ENCODE measurements at regions not wholly inside any gene's neighbourhood (a gene's known extent, or its start where the extent isn't known, plus 50 kb on each side); places are given as distances from the start of the nearest gene placed in this dataset.

GRCh38 chr2:60311524-60311923, 241.9 kb downstream of the BCL11A start:
- 5% methylated on average over 1 of the region's 1 CpG for WGBS (ENCODE audit: insufficient coverage, insufficient replicate concordance, low lambda C conversion rate, missing lambda C conversion rate)
- TF ChIP-seq TCF7 (IDR thresholded peaks at IDR 0.05; ENCODE audit: borderline replicate concordance) (peak; percentile 74), IRF4 (IDR thresholded peaks at IDR 0.05; ENCODE audit: low read depth, low read length) (peak; percentile 79), POU2F2 (IDR thresholded peaks at IDR 0.05; ENCODE audit: borderline replicate concordance, low read depth, low read length) (0 out of 3 replicates have a peak, but pooled peaks have one; percentile 39), BCL11A (IDR thresholded peaks at IDR 0.05; ENCODE audit: low read depth, low read length) (0 out of 2 replicates have a peak, but pooled peaks have one; percentile 17), NR2C1 (IDR thresholded peaks at IDR 0.05) (no peak), MEF2A (IDR thresholded peaks at IDR 0.05; ENCODE audit: insufficient read depth, low read depth, low read length) (peak; percentile 64; the same call in 1 of the 2 replicates), JUNB (IDR thresholded peaks at IDR 0.05) (peak; percentile 81), SPI1 (IDR thresholded peaks at IDR 0.05; ENCODE audit: borderline replicate concordance, insufficient read depth, low read depth, low read length) (peak; percentile 20; the same call in 1 of the 2 replicates), MTA3 (IDR thresholded peaks at IDR 0.05; ENCODE audit: borderline replicate concordance, low read length) (peak; percentile 39; the same call in 1 of the 2 replicates), NFIC (IDR thresholded peaks at IDR 0.05; ENCODE audit: low read depth, low read length) (peak; percentile 66), RUNX3 (IDR thresholded peaks at IDR 0.05; ENCODE audit: low read length) (peak; percentile 38), E2F8 (IDR thresholded peaks at IDR 0.05; ENCODE audit: low read depth, partially characterized antibody) (no peak), MLLT1 (IDR thresholded peaks at IDR 0.05) (no peak), MYB (IDR thresholded peaks at IDR 0.05; ENCODE audit: borderline replicate concordance, low read depth, low read length) (no peak)
- TF ChIP-seq, protein P1, sequence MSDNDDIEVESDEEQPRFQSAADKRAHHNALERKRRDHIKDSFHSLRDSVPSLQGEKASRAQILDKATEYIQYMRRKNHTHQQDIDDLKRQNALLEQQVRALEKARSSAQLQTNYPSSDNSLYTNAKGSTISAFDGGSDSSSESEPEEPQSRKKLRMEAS (IDR thresholded peaks at IDR 0.05; ENCODE audit: low read depth, low read length): no peak
- TF ChIP-seq, protein P2, sequence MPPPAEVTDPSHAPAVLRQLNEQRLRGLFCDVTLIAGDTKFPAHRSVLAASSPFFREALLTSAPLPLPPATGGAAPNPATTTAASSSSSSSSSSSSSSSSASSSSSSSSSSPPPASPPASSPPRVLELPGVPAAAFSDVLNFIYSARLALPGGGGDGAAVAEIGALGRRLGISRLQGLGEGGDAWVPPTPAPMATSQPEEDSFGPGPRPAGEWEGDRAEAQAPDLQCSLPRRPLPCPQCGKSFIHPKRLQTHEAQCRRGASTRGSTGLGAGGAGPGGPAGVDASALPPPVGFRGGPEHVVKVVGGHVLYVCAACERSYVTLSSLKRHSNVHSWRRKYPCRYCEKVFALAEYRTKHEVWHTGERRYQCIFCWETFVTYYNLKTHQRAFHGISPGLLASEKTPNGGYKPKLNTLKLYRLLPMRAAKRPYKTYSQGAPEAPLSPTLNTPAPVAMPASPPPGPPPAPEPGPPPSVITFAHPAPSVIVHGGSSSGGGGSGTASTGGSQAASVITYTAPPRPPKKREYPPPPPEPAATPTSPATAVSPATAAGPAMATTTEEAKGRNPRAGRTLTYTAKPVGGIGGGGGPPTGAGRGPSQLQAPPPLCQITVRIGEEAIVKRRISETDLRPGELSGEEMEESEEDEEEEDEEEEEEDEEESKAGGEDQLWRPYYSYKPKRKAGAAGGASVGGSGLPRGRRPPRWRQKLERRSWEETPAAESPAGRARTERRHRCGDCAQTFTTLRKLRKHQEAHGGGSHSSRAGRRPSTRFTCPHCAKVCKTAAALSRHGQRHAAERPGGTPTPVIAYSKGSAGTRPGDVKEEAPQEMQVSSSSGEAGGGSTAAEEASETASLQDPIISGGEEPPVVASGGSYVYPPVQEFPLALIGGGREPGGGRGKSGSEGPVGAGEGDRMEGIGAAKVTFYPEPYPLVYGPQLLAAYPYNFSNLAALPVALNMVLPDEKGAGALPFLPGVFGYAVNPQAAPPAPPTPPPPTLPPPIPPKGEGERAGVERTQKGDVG (CRISPR knock-in tag; IDR thresholded peaks at IDR 0.05): no peak

More at GRCh38 chr2:60311524-60311923, 241.9 kb downstream of the BCL11A start:
- H3K9me3 ChIP-seq (replicated peaks; ENCODE audit: control insufficient read depth, insufficient read depth, low read length): no peaks in the 10 kb centered on the region
- SMC1A ChIA-PET (ENCODE audit: uncharacterized antibody, unreplicated experiment): interaction anchor here (0.6 to 1.7 kb wide), 3 partner anchors 42 to 990 kb away, joined by 3 to 4 read pairs (median 3); no protein-coding TSS in a partner anchor
- H3K4me3 ChIP-seq: peak overlapping the region; percentile 11; the same call in 1 of the 2 replicates
- BruUV-seq (replicated peaks): no TSS peak
- H3K27ac ChIP-seq (ENCODE audit: control insufficient read depth, insufficient read depth): peak overlapping the region; percentile 6; the same call in 1 of the 2 replicates
- H3K4me2 ChIP-seq (ENCODE audit: control insufficient read depth, insufficient read depth): peak overlapping the region; percentile 50
- H3K36me3 ChIP-seq (ENCODE audit: control insufficient read depth in 2 of 2, insufficient read depth in 2 of 2, low read length in 1 of 2): no peaks in the 10 kb centered on the region
- DNase-seq (ENCODE audit: low read depth, low spot score) (no peak), ATAC-seq (peak; percentile 75), FAIRE-seq (peak; percentile 75)
- intact Hi-C loops (cut with micrococcal nuclease; ENCODE audit: unreplicated experiment): loop anchor here (5.0 kb wide), 2 partner anchors 126 to 241 kb away; partner anchors contain the start of gene BCL11A
- H3K79me2 ChIP-seq (ENCODE audit: control insufficient read depth, insufficient read depth, low read length): no peaks in the 10 kb centered on the region
- CTCF ChIA-PET: no interaction called here
- RAD21 ChIA-PET (ENCODE audit: unreplicated experiment): interaction anchor here (0.8 to 1.4 kb wide), 2 partner anchors 128 to 206 kb away, joined by 3 to 6 read pairs; no protein-coding TSS in a partner anchor
- POLR2A ChIA-PET: interaction anchor here (1.1 kb wide), 1 partner anchor 41 kb away, joined by 5 read pairs; no protein-coding TSS in a partner anchor
- peaks cover 56% of the 10 kb centered on the region for H3K4me1 ChIP-seq (ENCODE audit: control insufficient read depth, insufficient read depth, low read length)
- no peak overlapping the region for H2AFZ ChIP-seq (ENCODE audit: control insufficient read depth, low read depth, low read length)
- H3K9ac ChIP-seq (ENCODE audit: control insufficient read depth, insufficient read depth, low read length): no peak overlapping the region
- in situ Hi-C loops (cut with MboI): no loop called here
- no peaks in the 10 kb centered on the region for H4K20me1 ChIP-seq (ENCODE audit: control insufficient read depth, insufficient read depth)
- no peaks in the 10 kb centered on the region for H3K27me3 ChIP-seq (replicated peaks in 1 of 2; ENCODE audit: control insufficient read depth in 2 of 2, insufficient read depth in 2 of 2, low read length in 1 of 2)

Measured in GM12878 (cell line).